Stomach smooth muscle (tissue), 2 donors: ENCODE measurements at regions not wholly inside any gene's neighbourhood (a gene's known extent, or its start where the extent isn't known, plus 50 kb on each side); places are given as distances from the start of the nearest gene placed in this dataset.

ENCODE experiments used
- H3K27ac ChIP-seq: one replicate; pipeline ENCODE4 v1.7.0; 2013; ENCODE audit warnings: mild to moderate bottlenecking, low read length, inconsistent platforms
- H3K27me3 ChIP-seq, 2 donors: one replicate each; pipeline ENCODE4 v1.7.0; 2013; ENCODE audit warnings: low read length in 2 of 2; ENCODE audit not compliant: insufficient read depth in 2 of 2, control insufficient read depth in 1 of 2
- H3K36me3 ChIP-seq, 2 donors: one replicate each; pipeline ENCODE4 v1.7.0; 2013; ENCODE audit warnings: low read length in 2 of 2; ENCODE audit not compliant: control insufficient read depth in 2 of 2, insufficient read depth in 2 of 2
- H3K4me1 ChIP-seq: one replicate; pipeline ENCODE4 v1.7.0; 2013; ENCODE audit warnings: low read length; ENCODE audit not compliant: control insufficient read depth, insufficient read depth
- H3K4me3 ChIP-seq, 2 donors: one replicate each; pipeline ENCODE4 v1.7.0; 2013; ENCODE audit warnings: low read length in 2 of 2
- H3K9ac ChIP-seq, 2 donors: one replicate each; pipeline ENCODE4 v1.7.0; 2013; ENCODE audit warnings: low read length in 2 of 2, mild to moderate bottlenecking in 1 of 2
- H3K9me3 ChIP-seq, 2 donors: one replicate each; pipeline ENCODE4 v1.7.0; 2013; ENCODE audit warnings: low read length in 2 of 2; ENCODE audit not compliant: control insufficient read depth in 2 of 2
- donor health status: healthy.
- donor health status: Pancreatic carcinoma.

DNA sequence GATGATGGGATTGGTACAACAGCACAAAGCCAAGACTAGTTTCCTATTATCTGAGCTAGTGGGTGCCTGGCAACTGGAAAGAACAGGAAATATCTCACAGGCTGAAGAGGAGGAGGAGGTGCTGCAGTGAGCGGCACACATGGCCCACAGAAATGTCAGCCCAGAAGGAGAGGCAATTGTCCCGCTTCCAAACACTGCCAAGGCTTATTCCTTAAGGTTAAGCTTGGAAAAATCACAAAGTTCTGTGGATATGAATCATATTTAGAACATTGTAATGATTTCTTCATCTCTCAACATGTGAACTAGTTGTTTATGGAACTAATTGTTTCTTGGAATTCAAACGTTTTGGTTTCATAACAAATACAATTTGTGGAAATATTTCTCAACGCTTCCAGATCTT, 1019.5 kb upstream of the SEMA6A start:
- Histone ChIP-seq H3K27me3 (no peaks in the 10 kb centered on the region), H3K27ac (no peak overlapping the region), H3K4me1 (no peaks in the 10 kb centered on the region), H3K4me3 (no peak overlapping the region), H3K9ac (no peak overlapping the region), H3K9me3 (no peaks in the 10 kb centered on the region), H3K36me3 (no peaks in the 10 kb centered on the region)

DNA sequence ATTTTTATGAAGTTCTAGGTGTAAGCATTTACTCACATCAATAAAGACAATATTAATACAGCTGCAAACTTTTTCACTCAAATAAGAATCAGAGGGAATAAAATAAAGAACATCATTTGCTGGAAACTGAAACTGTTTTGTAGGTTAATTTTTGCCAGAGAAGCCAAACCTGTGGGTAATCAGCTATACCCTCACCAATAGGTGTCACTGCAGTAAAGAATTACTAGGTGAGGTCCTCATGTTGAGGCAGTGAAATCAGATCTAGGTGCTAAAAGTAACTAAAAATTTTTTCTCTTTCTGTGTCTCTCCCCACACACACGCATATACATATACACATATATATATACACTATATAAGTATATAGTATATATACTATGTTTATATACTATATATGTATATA, 1016.3 kb upstream of the SEMA6A start:
- Histone ChIP-seq H3K9ac (no peak overlapping the region), H3K27ac (no peak overlapping the region), H3K36me3 (no peaks in the 10 kb centered on the region), H3K4me3 (no peak overlapping the region), H3K9me3 (no peaks in the 10 kb centered on the region), H3K4me1 (no peaks in the 10 kb centered on the region), H3K27me3 (no peaks in the 10 kb centered on the region)

DNA sequence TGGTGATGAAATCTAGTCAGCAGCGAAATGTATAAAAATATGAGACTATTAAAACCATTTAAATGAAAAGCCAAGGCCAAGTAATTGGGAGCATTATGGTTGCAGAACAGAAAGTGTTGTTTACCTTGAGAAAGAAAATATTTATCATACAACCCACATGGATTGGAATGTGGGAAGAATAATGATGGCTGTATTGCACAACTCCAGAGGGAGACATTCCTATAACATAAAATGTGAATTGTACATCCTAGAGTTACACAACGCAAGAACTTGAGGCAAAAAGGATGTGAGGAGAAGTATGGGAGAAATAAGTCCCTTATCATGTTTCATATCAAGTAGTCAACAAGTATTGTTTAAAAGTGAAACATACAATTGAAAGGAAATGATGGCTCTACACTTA, 1014.0 kb upstream of the SEMA6A start:
- Histone ChIP-seq H3K27me3 (no peaks in the 10 kb centered on the region), H3K27ac (no peak overlapping the region), H3K36me3 (no peaks in the 10 kb centered on the region), H3K9me3 (no peaks in the 10 kb centered on the region), H3K4me1 (no peaks in the 10 kb centered on the region), H3K4me3 (no peak overlapping the region), H3K9ac (no peak overlapping the region)

GRCh38 chr5:117587111-117587510, 1012.5 kb upstream of the SEMA6A start:
- H3K27me3 ChIP-seq, result no peaks in the 10 kb centered on the region
- no peaks in the 10 kb centered on the region for H3K4me1 ChIP-seq
- no peak overlapping the region for H3K9ac ChIP-seq
- H3K27ac ChIP-seq, result no peak overlapping the region
- no peak overlapping the region for H3K4me3 ChIP-seq
- no peaks in the 10 kb centered on the region for H3K36me3 ChIP-seq
- H3K9me3 ChIP-seq, result no peaks in the 10 kb centered on the region

DNA sequence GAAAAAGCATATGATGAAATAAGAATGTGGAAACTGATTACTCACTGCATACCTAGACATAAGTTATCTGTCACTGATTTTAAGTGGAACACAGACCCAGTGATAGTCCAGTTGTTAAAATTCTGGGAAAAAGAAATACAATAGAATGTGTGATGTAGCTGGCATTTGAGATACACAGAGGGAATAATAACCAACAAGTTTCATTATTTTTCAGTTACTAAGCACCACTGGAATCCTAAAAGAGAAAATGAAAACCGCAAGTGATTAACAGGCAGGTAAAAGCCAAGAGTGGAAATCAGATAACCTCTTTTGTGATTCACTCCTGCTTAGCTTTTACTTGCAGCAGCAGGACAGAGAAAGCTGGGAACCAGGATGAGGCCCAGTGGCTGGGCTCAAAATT, 994.0 kb upstream of the SEMA6A start:
- Histone ChIP-seq H3K27me3 (no peaks in the 10 kb centered on the region), H3K36me3 (no peaks in the 10 kb centered on the region)

GRCh38 chr5:117568126-117568525, 993.5 kb upstream of the SEMA6A start:
- Histone ChIP-seq H3K4me1 (no peaks in the 10 kb centered on the region), H3K4me3 (no peak overlapping the region), H3K27me3 (no peaks in the 10 kb centered on the region), H3K36me3 (no peaks in the 10 kb centered on the region), H3K27ac (no peak overlapping the region), H3K9ac (no peak overlapping the region), H3K9me3 (no peaks in the 10 kb centered on the region)

More for the DNA sequence above, 994.0 kb upstream of the SEMA6A start:
- Histone ChIP-seq H3K9me3 (no peaks in the 10 kb centered on the region), H3K9ac (no peak overlapping the region), H3K4me3 (no peak overlapping the region), H3K4me1 (no peaks in the 10 kb centered on the region), H3K27ac (no peak overlapping the region)

- Histone ChIP-seq H3K4me1 (no peaks in the 10 kb centered on the region), H3K27me3 (no peaks in the 10 kb centered on the region), H3K27ac (no peak overlapping the region), H3K9ac (no peak overlapping the region), H3K9me3 (no peaks in the 10 kb centered on the region), H3K36me3 (no peaks in the 10 kb centered on the region), H3K4me3 (no peak overlapping the region)
Measured at GRCh38 chr5:117562647-117563046, 988.0 kb upstream of the SEMA6A start.

GRCh38 chr5:117561531-117561930, 986.9 kb upstream of the SEMA6A start:
- Histone ChIP-seq H3K9me3 (no peaks in the 10 kb centered on the region), H3K27me3 (no peaks in the 10 kb centered on the region), H3K36me3 (no peaks in the 10 kb centered on the region), H3K27ac (no peak overlapping the region), H3K4me3 (no peak overlapping the region), H3K4me1 (no peaks in the 10 kb centered on the region), H3K9ac (no peak overlapping the region)

GRCh38 chr5:117559005-117559844, 984.6 kb upstream of the SEMA6A start:
- H3K4me1 ChIP-seq, result no peaks in the 10 kb centered on the region
- no peaks in the 10 kb centered on the region for H3K9me3 ChIP-seq
- no peaks in the 10 kb centered on the region for H3K27me3 ChIP-seq
- H3K27ac ChIP-seq, result no peak overlapping the region
- no peaks in the 10 kb centered on the region for H3K36me3 ChIP-seq
- no peak overlapping the region for H3K9ac ChIP-seq
- no peak overlapping the region for H3K4me3 ChIP-seq

GRCh38 chr5:117551236-117551635, 976.6 kb upstream of the SEMA6A start:
- Histone ChIP-seq H3K9me3 (no peaks in the 10 kb centered on the region), H3K27ac (no peak overlapping the region), H3K4me1 (no peaks in the 10 kb centered on the region), H3K27me3 (no peaks in the 10 kb centered on the region), H3K9ac (no peak overlapping the region), H3K4me3 (no peak overlapping the region), H3K36me3 (no peaks in the 10 kb centered on the region)

GRCh38 chr5:117547192-117547591, 972.6 kb upstream of the SEMA6A start:
- H3K36me3 ChIP-seq, result no peaks in the 10 kb centered on the region
- no peaks in the 10 kb centered on the region for H3K9me3 ChIP-seq
- no peaks in the 10 kb centered on the region for H3K4me1 ChIP-seq
- no peak overlapping the region for H3K27ac ChIP-seq
- H3K27me3 ChIP-seq, result no peaks in the 10 kb centered on the region
- H3K4me3 ChIP-seq, result no peak overlapping the region
- no peak overlapping the region for H3K9ac ChIP-seq
